ENCODE measurements at regions not wholly inside any gene's neighbourhood (a gene's known extent, or its start where the extent isn't known, plus 50 kb on each side); places are given as distances from the start of the nearest gene placed in this dataset.

DNA sequence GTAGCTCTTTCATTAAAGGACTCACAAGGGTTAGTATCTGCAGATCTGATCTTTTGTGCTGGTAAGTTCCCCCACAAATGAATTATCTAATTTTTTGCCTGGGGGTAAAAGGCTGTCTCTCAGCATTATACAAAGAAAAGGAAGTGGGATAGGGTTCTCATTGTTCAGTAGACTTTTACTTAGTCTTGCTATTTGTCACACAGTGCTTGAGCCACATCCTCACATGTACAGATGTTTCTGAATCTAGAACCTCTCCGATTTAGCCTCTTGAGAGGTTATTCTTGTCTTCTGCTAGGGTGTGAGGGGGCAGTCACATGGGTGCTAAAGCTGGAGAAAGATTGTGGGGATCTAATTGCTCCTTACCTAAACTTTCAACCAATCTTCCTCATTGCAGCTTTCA, 93.0 kb downstream of the SLC41A2 start:
- no peaks in the 10 kb centered on the region for H3K4me1 ChIP-seq
- no peak overlapping the region for H3K4me3 ChIP-seq
- TF ChIP-seq, protein P1, sequence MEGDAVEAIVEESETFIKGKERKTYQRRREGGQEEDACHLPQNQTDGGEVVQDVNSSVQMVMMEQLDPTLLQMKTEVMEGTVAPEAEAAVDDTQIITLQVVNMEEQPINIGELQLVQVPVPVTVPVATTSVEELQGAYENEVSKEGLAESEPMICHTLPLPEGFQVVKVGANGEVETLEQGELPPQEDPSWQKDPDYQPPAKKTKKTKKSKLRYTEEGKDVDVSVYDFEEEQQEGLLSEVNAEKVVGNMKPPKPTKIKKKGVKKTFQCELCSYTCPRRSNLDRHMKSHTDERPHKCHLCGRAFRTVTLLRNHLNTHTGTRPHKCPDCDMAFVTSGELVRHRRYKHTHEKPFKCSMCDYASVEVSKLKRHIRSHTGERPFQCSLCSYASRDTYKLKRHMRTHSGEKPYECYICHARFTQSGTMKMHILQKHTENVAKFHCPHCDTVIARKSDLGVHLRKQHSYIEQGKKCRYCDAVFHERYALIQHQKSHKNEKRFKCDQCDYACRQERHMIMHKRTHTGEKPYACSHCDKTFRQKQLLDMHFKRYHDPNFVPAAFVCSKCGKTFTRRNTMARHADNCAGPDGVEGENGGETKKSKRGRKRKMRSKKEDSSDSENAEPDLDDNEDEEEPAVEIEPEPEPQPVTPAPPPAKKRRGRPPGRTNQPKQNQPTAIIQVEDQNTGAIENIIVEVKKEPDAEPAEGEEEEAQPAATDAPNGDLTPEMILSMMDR (IDR thresholded peaks at IDR 0.05), result no peak
- no peak for TF ChIP-seq POLR2A (IDR thresholded peaks at IDR 0.05)
- no peak for DNase-seq
- peaks cover 0 to 9% (median 0%) of the 10 kb centered on the region in 3 donors for H3K36me3 ChIP-seq
- no peaks in the 10 kb centered on the region for H3K27me3 ChIP-seq
- H3K9me3 ChIP-seq, result no peaks in the 10 kb centered on the region
- H3K27ac ChIP-seq, result no peak overlapping the region

DNA sequence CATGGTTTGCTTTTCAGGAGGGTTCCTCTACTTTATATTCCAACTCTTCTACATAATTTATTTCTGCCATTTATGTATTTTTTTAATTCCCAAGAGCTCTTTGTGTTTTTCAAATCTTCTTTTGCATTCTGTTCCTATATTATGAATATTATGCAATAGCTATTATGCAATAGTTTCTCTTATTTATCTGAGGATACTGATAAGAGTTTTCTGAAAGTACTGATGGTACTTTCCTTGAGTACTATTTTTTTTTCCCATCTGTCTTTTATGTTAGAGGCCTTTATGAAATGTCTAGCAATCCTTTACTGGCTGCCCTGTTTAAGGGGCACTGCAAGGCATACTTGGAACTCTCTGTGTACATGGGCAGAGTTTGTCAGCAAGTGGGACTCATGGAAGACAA, 93.4 kb downstream of the SLC41A2 start:
- DNase-seq, result no peak
- TF ChIP-seq, protein P1 (IDR thresholded peaks at IDR 0.05), result no peak
- TF ChIP-seq POLR2A (IDR thresholded peaks at IDR 0.05), result no peak
- Histone ChIP-seq H3K36me3 (peaks cover 0 to 9% (median 0%) of the 10 kb centered on the region in 3 donors), H3K27me3 (no peaks in the 10 kb centered on the region), H3K27ac (no peak overlapping the region), H3K4me1 (no peaks in the 10 kb centered on the region), H3K9me3 (no peaks in the 10 kb centered on the region), H3K4me3 (no peak overlapping the region)

DNA sequence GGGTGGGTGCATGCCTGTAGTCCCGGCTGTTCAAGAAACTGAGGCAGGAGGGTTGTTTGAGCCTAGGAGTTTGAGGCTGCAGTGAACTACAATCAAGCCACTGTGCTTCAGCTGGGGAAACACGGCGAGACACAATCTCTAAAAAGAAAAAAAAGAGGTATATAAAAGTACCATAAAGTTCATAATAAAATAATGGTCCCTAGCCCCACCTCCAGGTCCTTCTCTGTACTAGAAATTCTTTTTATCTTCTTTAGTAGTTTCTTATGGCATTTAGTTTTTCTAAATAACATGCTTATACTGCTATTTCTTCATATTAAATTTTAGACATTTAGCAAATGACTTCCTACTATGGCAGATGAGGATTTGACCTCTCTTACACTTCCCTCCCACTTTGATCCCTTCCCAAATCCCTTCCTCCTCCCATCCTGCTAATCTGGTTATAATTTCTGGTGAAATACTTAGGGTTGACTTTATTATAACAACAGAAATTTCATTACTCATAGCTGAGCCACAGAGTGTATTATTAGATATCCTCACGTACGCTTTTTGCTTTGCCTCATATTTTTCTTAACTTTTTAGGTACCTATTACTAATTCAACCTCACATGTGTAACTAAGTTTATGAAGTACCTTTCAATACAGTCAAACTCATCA, 94.7 kb downstream of the SLC41A2 start:
- Histone ChIP-seq H3K36me3 (peaks cover 0 to 9% (median 0%) of the 10 kb centered on the region in 3 donors), H3K9me3 (no peaks in the 10 kb centered on the region), H3K4me1 (no peaks in the 10 kb centered on the region), H3K27me3 (no peaks in the 10 kb centered on the region), H3K4me3 (no peak overlapping the region), H3K27ac (no peak overlapping the region)
- TF ChIP-seq, protein P1 (IDR thresholded peaks at IDR 0.05), result no peak
- no peak for TF ChIP-seq POLR2A (IDR thresholded peaks at IDR 0.05)
- DNase-seq, result no peak

DNA sequence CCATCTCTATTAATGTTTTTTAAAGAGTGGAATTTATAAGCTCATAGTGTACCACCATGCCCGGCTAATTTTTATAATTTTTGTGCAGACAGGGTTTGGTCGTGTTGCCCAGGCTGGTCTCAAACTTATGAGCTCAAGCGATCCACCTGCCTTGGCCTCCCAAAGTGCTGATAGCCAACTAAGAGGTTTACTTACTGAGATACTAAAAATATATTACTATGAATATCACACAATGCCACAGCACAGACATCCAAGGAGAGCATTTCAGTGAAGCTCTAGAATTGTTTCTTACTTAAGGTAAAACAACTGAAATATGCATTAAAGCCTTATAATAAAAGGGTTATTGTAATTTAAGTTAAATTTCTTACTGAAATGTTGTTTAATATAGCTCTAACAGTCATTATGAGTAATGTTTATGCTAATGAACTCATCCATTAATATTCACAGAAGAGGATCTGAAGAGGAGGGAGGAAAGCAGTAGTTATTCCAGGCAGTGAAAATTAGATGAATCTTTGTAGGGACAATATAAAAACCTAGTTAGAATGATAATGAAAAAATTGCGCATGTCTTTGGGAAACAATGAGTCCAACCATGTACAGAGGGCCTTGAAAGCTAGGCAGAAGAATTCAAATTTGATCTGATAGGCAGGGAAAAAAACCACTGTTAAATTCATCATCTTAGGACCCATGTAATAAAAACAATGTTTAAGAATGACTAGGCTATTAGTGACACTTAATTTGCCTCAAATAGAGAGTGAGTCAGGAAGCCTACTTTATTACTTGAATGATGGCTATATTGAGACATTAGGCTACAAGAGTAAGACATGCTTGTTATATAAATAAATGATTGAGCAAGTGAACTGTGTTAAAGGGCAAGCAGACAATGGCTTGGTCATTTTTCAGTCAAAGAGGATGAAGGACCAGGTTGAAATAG, 99.2 kb downstream of the SLC41A2 start:
- no peaks in the 10 kb centered on the region for H3K9me3 ChIP-seq
- no peak for TF ChIP-seq POLR2A (IDR thresholded peaks at IDR 0.05)
- no peak overlapping the region for H3K4me3 ChIP-seq
- no peaks in the 10 kb centered on the region for H3K27me3 ChIP-seq
- H3K36me3 ChIP-seq, result peaks cover 0 to 9% (median 0%) of the 10 kb centered on the region in 3 donors
- DNase-seq, result no peak
- H3K27ac ChIP-seq, result no peak overlapping the region
- H3K4me1 ChIP-seq, result no peaks in the 10 kb centered on the region

DNA sequence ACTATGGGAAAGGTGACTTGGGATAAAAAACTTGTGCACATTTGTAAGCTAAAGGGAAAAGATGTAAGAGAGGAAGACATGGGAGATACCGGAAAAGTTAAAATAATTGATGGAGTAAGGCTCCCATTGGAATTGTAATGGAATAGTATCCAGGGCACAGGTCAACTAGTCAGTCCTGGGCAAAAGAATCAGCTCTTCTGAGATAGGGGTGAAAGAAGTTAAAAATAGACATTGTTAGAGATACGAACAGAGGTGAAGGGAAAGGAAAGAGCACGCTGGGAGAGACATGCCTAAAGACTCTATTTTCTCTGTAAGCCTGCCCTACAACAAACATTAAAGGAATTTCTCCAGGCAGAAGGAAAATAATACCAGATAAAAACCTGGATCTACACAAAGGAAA, 101.6 kb downstream of the SLC41A2 start:
- peaks cover 0 to 6% (median 0%) of the 10 kb centered on the region in 3 donors for H3K36me3 ChIP-seq
- H3K4me3 ChIP-seq, result no peak overlapping the region
- no peaks in the 10 kb centered on the region for H3K9me3 ChIP-seq
- H3K27ac ChIP-seq, result no peak overlapping the region
- no peaks in the 10 kb centered on the region for H3K27me3 ChIP-seq
- no peak for TF ChIP-seq POLR2A (IDR thresholded peaks at IDR 0.05)
- TF ChIP-seq, protein P1 (IDR thresholded peaks at IDR 0.05), result no peak
- no peaks in the 10 kb centered on the region for H3K4me1 ChIP-seq
- DNase-seq, result no peak

DNA sequence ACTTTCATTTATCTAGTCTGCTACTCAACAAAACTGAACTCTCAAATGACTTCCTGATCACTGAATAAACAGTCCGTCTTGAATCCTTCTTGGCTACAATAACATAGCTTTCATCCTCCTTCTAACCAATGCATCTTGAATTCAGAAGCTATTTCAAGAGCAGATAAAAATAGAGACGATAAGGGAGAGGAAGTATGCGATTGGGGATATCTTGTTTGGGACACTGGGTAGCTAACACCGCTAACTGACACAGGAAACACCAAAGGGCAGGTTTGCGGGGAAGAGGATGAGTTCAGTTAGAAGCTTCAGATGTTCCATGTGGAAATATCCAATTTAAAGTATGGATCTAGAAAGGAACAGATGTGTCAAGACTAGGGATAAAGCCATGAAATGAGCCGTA, 102.5 kb downstream of the SLC41A2 start:
- H3K9me3 ChIP-seq, result no peaks in the 10 kb centered on the region
- no peak for DNase-seq
- H3K4me3 ChIP-seq, result no peak overlapping the region
- H3K4me1 ChIP-seq, result no peaks in the 10 kb centered on the region
- H3K27me3 ChIP-seq, result no peaks in the 10 kb centered on the region
- no peak for TF ChIP-seq POLR2A (IDR thresholded peaks at IDR 0.05)
- TF ChIP-seq, protein P1 (IDR thresholded peaks at IDR 0.05), result no peak
- no peak overlapping the region for H3K27ac ChIP-seq
- H3K36me3 ChIP-seq, result peaks cover 0 to 3% (median 0%) of the 10 kb centered on the region in 3 donors

All from Peyer's patch (tissue), 4 donors.